A549 (cell line): ENCODE measurements at regions not wholly inside any gene's neighbourhood (a gene's known extent, or its start where the extent isn't known, plus 50 kb on each side); places are given as distances from the start of the nearest gene placed in this dataset.

Experiments used
- ATAC-seq, 2 experiments: fragments of 200-7000 bp in 1 of 2; fragments of >200 bp in 1 of 2; cut with Nextera tagmentation in 1 of 2; cut with Tn5 transposase in 1 of 2; 3 replicates each; pipeline versions ENCODE4 v1.8.0 to v1.9.1; 2018 to 2020; ENCODE audit warnings: mild to moderate bottlenecking in 1 of 2, moderate library complexity in 1 of 2
- CTCF ChIA-PET: fragments of 300-600 bp; sonication (Branson Sonifier 250); formaldehyde crosslinking; extraction: SDS; loops from one replicate; lab custom pipeline; 2021; ENCODE audit warnings: antibody characterized with exemption, inconsistent platforms; lab: Yijun Ruan, JAX
- POLR2A ChIA-PET: fragments of 350-600 bp; formaldehyde crosslinking; extraction: SDS; loops from one replicate; lab custom pipeline; 2021; ENCODE audit warnings: antibody characterized with exemption, inconsistent platforms; lab: Yijun Ruan, JAX
- DNase-seq, 2 experiments: peaks; one replicate each; pipeline versions ENCODE4 v3.0.0 to v3.0.0-alpha.2; 2011 to 2016; ENCODE audit warnings: low read depth in 1 of 2, low spot score in 1 of 2
- FAIRE-seq: peaks from 2 replicates; lab custom pipeline; 2011; peaks lifted over from hg19 to GRCh38; lab: Jason Lieb, UNC
- H3K27ac ChIP-seq, 2 experiments: fragments of >200 bp; sonication (Bioruptor Twin); formaldehyde crosslinking; 3 replicates each; pipeline ENCODE4 v1.5.1; 2016 to 2017
- H3K4me1 ChIP-seq: fragments of >200 bp; sonication (Bioruptor Twin); formaldehyde crosslinking; 3 replicates; pipeline ENCODE4 v1.6.1; 2016
- H3K4me2 ChIP-seq: fragments of >200 bp; sonication (Bioruptor Twin); formaldehyde crosslinking; 3 replicates; pipeline ENCODE4 v1.6.1; 2016
- H3K4me3 ChIP-seq: fragments of >200 bp; sonication (Bioruptor Twin); formaldehyde crosslinking; 3 replicates; pipeline ENCODE4 v1.5.1; 2016
- H3K9me3 ChIP-seq: fragments of >200 bp; sonication (Bioruptor Twin); formaldehyde crosslinking; 3 replicates; pipeline ENCODE4 v1.6.1; 2016
- EHF ChIP-seq: fragments of 250-450 bp; sonication (Bioruptor Pico); IDR thresholded peaks from 2 replicates; pipeline ENCODE4 v1.5.0; 2020; ENCODE audit warnings: mild to moderate bottlenecking
- EHMT2 ChIP-seq: fragments of 200-600 bp; sonication (generic); IDR thresholded peaks from 2 replicates; pipeline ENCODE4 v1.6.1; 2016; ENCODE audit warnings: antibody characterized with exemption, low read depth, mild to moderate bottlenecking, moderate library complexity
- FOSL2 ChIP-seq, 2 experiments: fragments of 450-650 bp in 1 of 2; fragments of >200 bp in 1 of 2; sonication (Bioruptor Twin) in 1 of 2; formaldehyde crosslinking; IDR thresholded peaks; 2 replicates each; pipeline versions ENCODE4 v1.5.0 to v1.6.1; 2016 to 2020; ENCODE audit warnings: mild to moderate bottlenecking in 1 of 2, moderate library complexity in 1 of 2
- FOXS1 ChIP-seq: fragments of 250-450 bp; sonication (Bioruptor Pico); IDR thresholded peaks from 2 replicates; pipeline ENCODE4 v1.5.0; 2020; ENCODE audit warnings: mild to moderate bottlenecking, moderate library complexity
- HEYL ChIP-seq: fragments of 250-450 bp; sonication (Bioruptor Pico); IDR thresholded peaks from 2 replicates; pipeline ENCODE4 v1.8.0; 2021; ENCODE audit warnings: mild to moderate bottlenecking, moderate library complexity
- HOXA7 ChIP-seq: fragments of 250-450 bp; sonication (Bioruptor Pico); IDR thresholded peaks from 2 replicates; pipeline ENCODE4 v1.5.0; 2020; ENCODE audit warnings: mild to moderate bottlenecking, moderate library complexity
- HOXB5 ChIP-seq: fragments of 250-450 bp; sonication (Bioruptor Pico); IDR thresholded peaks from 2 replicates; pipeline ENCODE4 v1.5.0; 2020; ENCODE audit warnings: mild to moderate bottlenecking, moderate library complexity
- JUN ChIP-seq, 2 experiments: fragments of >200 bp; sonication (Bioruptor Twin); formaldehyde crosslinking; IDR thresholded peaks; 2 replicates in 1 of 2; 3 replicates in 1 of 2; pipeline ENCODE4 v1.6.1; 2016 to 2017
- JUNB ChIP-seq: fragments of >200 bp; sonication (Bioruptor Twin); formaldehyde crosslinking; IDR thresholded peaks from 2 replicates; pipeline ENCODE4 v1.6.1; 2016
- MAFK ChIP-seq: fragments of 450-650 bp; IDR thresholded peaks from 2 replicates; pipeline ENCODE4 v1.6.1; 2014; ENCODE audit not compliant: partially characterized antibody
- MAZ ChIP-seq: fragments of 150-350 bp; IDR thresholded peaks from 2 replicates; pipeline ENCODE4 v1.6.1; 2014; ENCODE audit warnings: antibody characterized with exemption, low read depth, low read length, borderline replicate concordance
- MYC ChIP-seq: IDR thresholded peaks from 2 replicates; pipeline ENCODE4 v1.6.1; 2012; ENCODE audit warnings: mild to moderate bottlenecking, inconsistent platforms, low read length, improper control_type of control experiment, borderline replicate concordance
- NFE2L2 ChIP-seq: fragments of 150-350 bp; conservative IDR thresholded peaks from 2 replicates; pipeline ENCODE4 v1.6.1; 2014; ENCODE audit warnings: low read length
- NPAS2 ChIP-seq: fragments of 250-450 bp; sonication (Bioruptor Pico); IDR thresholded peaks from 2 replicates; pipeline ENCODE4 v1.8.0; 2022; ENCODE audit warnings: mild to moderate bottlenecking, moderate library complexity, borderline replicate concordance
- RAD21 ChIP-seq, 2 experiments: fragments of >200 bp in 1 of 2; sonication (Bioruptor Twin) in 1 of 2; formaldehyde crosslinking in 1 of 2; IDR thresholded peaks in 1 of 2; conservative IDR thresholded peaks in 1 of 2; 2 replicates in 1 of 2; 3 replicates in 1 of 2; pipeline ENCODE4 v1.6.1; 2012 to 2018; ENCODE audit warnings: inconsistent platforms in 1 of 2
- RARB ChIP-seq: fragments of 250-450 bp; sonication (Bioruptor Pico); IDR thresholded peaks from 2 replicates; pipeline ENCODE4 v1.8.0; 2021; ENCODE audit warnings: mild to moderate bottlenecking, moderate library complexity
- RFX5 ChIP-seq: fragments of 450-650 bp; IDR thresholded peaks from 2 replicates; pipeline ENCODE4 v1.7.1; 2014; ENCODE audit warnings: antibody characterized with exemption, mild to moderate bottlenecking, moderate library complexity
- SREBF2 ChIP-seq: fragments of 450-650 bp; IDR thresholded peaks from 2 replicates; pipeline ENCODE4 v1.6.1; 2014; ENCODE audit warnings: mild to moderate bottlenecking, moderate library complexity
- WGBS: methylation state at CpG from one replicate; pipeline ENCODE4 v1.1.6; 2017; ENCODE audit errors: missing lambda C conversion rate; 5-methylcytosine and 5-hydroxymethylcytosine counted together
- TF ChIP-seq, protein P1 (sequence below): IDR thresholded peaks from 2 replicates; pipeline ENCODE4 v1.6.1; 2012
- TF ChIP-seq, protein P2 (sequence below): fragments of 250-450 bp; sonication (Bioruptor Pico); IDR thresholded peaks from 2 replicates; pipeline ENCODE4 v1.5.0; 2020; ENCODE audit warnings: low read depth, mild to moderate bottlenecking, moderate library complexity
- TF ChIP-seq, protein P3 (sequence below): fragments of >200 bp; sonication (Bioruptor Twin); formaldehyde crosslinking; IDR thresholded peaks from 3 replicates; pipeline ENCODE4 v1.5.1; 2016
- TF ChIP-seq, protein P4 (sequence below): fragments of 250-450 bp; sonication (Bioruptor Pico); IDR thresholded peaks from 2 replicates; pipeline ENCODE4 v1.5.0; 2021; ENCODE audit warnings: mild to moderate bottlenecking, moderate library complexity, borderline replicate concordance
- TF ChIP-seq, protein P5 (sequence below): IDR thresholded peaks from 2 replicates; pipeline ENCODE4 v1.6.1; 2012

DNA sequence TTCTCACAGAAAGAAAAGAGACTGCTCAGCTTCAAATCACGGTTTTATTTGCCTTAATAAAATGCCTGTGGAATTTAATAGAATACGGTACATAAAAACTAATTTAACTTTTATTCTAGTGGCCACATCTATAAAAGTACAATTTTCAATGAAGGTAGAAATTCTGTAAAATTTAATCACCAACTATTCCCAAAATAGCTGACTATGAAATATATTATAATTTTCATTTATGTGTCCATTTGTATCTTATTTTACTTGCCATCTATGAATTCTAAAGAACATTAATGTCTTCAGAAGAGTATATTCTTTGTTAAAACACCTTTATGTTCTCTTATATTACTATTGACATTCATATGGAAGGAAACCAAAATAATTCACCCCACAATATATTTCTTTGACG lies 192.6 kb downstream of the BTBD3 start:
- no peaks in the 10 kb centered on the region for H3K4me1 ChIP-seq
- no peak for ATAC-seq

DNA sequence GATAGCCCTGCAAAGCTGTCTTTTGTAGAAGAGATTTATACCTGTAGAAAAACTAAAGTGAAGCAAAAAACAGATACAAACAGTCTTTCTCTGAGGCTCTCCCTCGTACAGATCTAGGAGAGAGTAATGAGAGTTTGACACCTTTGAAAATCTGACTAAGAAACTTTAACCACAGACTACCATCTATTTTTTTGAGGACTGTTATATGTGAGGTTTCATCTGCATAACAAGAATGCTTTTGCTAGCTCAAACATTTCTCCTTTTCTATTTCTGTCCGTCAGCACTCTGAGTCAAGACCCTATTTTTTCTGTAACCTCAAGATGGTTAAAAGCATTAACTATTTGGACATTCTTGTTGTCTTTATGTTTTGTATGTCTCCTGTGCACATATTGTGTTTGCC lies 193.0 kb downstream of the BTBD3 start:
- CTCF ChIA-PET, result interaction anchor here (0.9 kb wide), 1 partner anchor 99 kb away, joined by 4 read pairs; no protein-coding TSS in a partner anchor

More for the DNA sequence above, 192.6 kb downstream of the BTBD3 start:
- 11% methylated on average over 3 of the region's 3 CpGs for WGBS
- TF ChIP-seq, protein P1, sequence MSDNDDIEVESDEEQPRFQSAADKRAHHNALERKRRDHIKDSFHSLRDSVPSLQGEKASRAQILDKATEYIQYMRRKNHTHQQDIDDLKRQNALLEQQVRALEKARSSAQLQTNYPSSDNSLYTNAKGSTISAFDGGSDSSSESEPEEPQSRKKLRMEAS, result no peak
- TF ChIP-seq NPAS2 (no peak), MYC (no peak), SREBF2 (no peak), MAFK (peak; percentile 50), FOSL2 (IDR thresholded peaks at IDR 0.05) (no peak), FOSL2 (CRISPR knock-in tag; IDR thresholded peaks at IDR 0.05) (no peak), MAZ (no peak)
- TF ChIP-seq, protein P2, sequence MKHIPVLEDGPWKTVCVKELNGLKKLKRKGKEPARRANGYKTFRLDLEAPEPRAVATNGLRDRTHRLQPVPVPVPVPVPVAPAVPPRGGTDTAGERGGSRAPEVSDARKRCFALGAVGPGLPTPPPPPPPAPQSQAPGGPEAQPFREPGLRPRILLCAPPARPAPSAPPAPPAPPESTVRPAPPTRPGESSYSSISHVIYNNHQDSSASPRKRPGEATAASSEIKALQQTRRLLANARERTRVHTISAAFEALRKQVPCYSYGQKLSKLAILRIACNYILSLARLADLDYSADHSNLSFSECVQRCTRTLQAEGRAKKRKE (CRISPR knock-in tag), result no peak
- TF ChIP-seq, protein P3, sequence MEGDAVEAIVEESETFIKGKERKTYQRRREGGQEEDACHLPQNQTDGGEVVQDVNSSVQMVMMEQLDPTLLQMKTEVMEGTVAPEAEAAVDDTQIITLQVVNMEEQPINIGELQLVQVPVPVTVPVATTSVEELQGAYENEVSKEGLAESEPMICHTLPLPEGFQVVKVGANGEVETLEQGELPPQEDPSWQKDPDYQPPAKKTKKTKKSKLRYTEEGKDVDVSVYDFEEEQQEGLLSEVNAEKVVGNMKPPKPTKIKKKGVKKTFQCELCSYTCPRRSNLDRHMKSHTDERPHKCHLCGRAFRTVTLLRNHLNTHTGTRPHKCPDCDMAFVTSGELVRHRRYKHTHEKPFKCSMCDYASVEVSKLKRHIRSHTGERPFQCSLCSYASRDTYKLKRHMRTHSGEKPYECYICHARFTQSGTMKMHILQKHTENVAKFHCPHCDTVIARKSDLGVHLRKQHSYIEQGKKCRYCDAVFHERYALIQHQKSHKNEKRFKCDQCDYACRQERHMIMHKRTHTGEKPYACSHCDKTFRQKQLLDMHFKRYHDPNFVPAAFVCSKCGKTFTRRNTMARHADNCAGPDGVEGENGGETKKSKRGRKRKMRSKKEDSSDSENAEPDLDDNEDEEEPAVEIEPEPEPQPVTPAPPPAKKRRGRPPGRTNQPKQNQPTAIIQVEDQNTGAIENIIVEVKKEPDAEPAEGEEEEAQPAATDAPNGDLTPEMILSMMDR, result no peak
- H3K9me3 ChIP-seq, result peaks cover 3% of the 10 kb centered on the region; the same call in 1 of the 3 replicates
- DNase-seq (no peak), FAIRE-seq (no peak)
- no peak overlapping the region for H3K27ac ChIP-seq
- CTCF ChIA-PET, result no interaction called here
- POLR2A ChIA-PET, result no interaction called here
- no peak overlapping the region for H3K4me3 ChIP-seq
- no peak overlapping the region for H3K4me2 ChIP-seq

More for the DNA sequence above, 193.0 kb downstream of the BTBD3 start:
- ATAC-seq (no peak), FAIRE-seq (no peak)
- 0% methylated on average over 2 of the region's 2 CpGs for WGBS
- H3K9me3 ChIP-seq, result peaks cover 3% of the 10 kb centered on the region; the same call in 1 of the 3 replicates
- POLR2A ChIA-PET, result no interaction called here
- TF ChIP-seq EHF (CRISPR knock-in tag) (no peak), MAZ (no peak), RARB (CRISPR knock-in tag) (no peak), RFX5 (no peak), EHMT2 (no peak), FOXS1 (no peak), NPAS2 (no peak), RAD21 (conservative IDR thresholded peaks at IDR 0.05 in 1 of 2, IDR thresholded peaks at IDR 0.05 in 1 of 2) (no peak), HEYL (CRISPR knock-in tag) (no peak), NFE2L2 (no peak), HOXB5 (CRISPR knock-in tag) (no peak), HOXA7 (CRISPR knock-in tag) (no peak), JUNB (no peak), MAFK (no peak), JUN (IDR thresholded peaks at IDR 0.05) (no peak)
- TF ChIP-seq, protein P4, sequence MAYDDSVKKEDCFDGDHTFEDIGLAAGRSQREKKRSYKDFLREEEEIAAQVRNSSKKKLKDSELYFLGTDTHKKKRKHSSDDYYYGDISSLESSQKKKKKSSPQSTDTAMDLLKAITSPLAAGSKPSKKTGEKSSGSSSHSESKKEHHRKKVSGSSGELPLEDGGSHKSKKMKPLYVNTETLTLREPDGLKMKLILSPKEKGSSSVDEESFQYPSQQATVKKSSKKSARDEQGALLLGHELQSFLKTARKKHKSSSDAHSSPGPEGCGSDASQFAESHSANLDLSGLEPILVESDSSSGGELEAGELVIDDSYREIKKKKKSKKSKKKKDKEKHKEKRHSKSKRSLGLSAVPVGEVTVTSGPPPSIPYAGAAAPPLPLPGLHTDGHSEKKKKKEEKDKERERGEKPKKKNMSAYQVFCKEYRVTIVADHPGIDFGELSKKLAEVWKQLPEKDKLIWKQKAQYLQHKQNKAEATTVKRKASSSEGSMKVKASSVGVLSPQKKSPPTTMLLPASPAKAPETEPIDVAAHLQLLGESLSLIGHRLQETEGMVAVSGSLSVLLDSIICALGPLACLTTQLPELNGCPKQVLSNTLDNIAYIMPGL (CRISPR knock-in tag), result no peak
- TF ChIP-seq, protein P5, sequence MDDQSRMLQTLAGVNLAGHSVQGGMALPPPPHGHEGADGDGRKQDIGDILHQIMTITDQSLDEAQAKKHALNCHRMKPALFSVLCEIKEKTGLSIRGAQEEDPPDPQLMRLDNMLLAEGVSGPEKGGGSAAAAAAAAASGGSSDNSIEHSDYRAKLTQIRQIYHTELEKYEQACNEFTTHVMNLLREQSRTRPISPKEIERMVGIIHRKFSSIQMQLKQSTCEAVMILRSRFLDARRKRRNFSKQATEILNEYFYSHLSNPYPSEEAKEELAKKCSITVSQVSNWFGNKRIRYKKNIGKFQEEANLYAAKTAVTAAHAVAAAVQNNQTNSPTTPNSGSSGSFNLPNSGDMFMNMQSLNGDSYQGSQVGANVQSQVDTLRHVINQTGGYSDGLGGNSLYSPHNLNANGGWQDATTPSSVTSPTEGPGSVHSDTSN, result no peak
- TF ChIP-seq, all 56 proteins: peak for 0
- no peak overlapping the region for H3K4me2 ChIP-seq
- H3K4me1 ChIP-seq, result no peaks in the 10 kb centered on the region
- no peak overlapping the region for H3K27ac ChIP-seq
- no peak overlapping the region for H3K4me3 ChIP-seq
- DNase-seq, result no peak
